ENCODE measurements at regions not wholly inside any gene's neighbourhood (a gene's known extent, or its start where the extent isn't known, plus 50 kb on each side); places are given as distances from the start of the nearest gene placed in this dataset.

- intact Hi-C loops (cut with DNase I; ENCODE audit: low total_unique reads) = no loop called here
These were observed 75.9 kb upstream of the ADAMTSL1 start for GRCh38 chr9:18398038-18398437.

DNA sequence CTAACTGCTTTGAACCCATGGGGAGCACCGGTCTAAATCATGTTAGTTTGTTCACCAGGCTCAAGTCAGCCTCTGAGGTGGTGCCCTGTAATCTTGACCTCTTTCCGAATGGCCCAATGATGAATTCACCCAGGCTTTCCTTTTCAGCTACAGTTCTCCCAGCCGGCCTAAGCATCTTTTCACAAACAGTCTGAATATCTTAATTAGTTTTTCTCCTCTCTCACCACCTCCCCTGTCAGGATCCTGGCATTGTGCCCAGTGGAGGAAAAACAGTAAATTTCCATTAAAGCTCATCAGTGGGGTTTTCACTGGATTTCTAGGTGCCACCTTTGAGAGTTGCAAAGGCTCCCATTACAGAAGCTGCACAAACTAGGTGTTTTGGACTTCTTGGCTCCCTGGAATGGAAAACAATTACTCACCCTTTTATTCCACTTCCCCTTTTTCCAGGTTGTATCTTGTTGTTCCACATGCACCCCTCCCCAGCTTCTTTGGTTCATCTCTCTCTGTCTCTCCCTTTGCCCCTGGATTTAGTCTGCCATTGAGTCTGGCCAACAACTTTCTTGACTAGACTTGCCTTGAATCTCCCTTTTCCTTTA, 69.4 kb upstream of the ADAMTSL1 start:
- H3K27me3 ChIP-seq = no peaks in the 10 kb centered on the region
- no peaks in the 10 kb centered on the region for H3K4me1 ChIP-seq
- no peak for TF ChIP-seq POLR2AphosphoS5 (IDR thresholded peaks at IDR 0.05)
- no peak for TF ChIP-seq POLR2A (IDR thresholded peaks at IDR 0.05)
- TF ChIP-seq, protein P1, sequence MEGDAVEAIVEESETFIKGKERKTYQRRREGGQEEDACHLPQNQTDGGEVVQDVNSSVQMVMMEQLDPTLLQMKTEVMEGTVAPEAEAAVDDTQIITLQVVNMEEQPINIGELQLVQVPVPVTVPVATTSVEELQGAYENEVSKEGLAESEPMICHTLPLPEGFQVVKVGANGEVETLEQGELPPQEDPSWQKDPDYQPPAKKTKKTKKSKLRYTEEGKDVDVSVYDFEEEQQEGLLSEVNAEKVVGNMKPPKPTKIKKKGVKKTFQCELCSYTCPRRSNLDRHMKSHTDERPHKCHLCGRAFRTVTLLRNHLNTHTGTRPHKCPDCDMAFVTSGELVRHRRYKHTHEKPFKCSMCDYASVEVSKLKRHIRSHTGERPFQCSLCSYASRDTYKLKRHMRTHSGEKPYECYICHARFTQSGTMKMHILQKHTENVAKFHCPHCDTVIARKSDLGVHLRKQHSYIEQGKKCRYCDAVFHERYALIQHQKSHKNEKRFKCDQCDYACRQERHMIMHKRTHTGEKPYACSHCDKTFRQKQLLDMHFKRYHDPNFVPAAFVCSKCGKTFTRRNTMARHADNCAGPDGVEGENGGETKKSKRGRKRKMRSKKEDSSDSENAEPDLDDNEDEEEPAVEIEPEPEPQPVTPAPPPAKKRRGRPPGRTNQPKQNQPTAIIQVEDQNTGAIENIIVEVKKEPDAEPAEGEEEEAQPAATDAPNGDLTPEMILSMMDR (IDR thresholded peaks at IDR 0.05) = no peak
- intact Hi-C loops (cut with DNase I; ENCODE audit: low total_unique reads) = no loop called here
- H3K36me3 ChIP-seq = no peaks in the 10 kb centered on the region
- H3K27ac ChIP-seq = no peak overlapping the region
- no peaks in the 10 kb centered on the region for H3K9me3 ChIP-seq
- H3K4me3 ChIP-seq = no peak overlapping the region
- no peak for DNase-seq (ENCODE audit: low spot score in 2 of 2)

More at GRCh38 chr9:18398038-18398437, 75.9 kb upstream of the ADAMTSL1 start:
- no peak for DNase-seq (ENCODE audit: low spot score in 2 of 2)
- peaks cover 0 to 8% of the 10 kb centered on the region in 2 donors for H3K4me1 ChIP-seq
- H3K27ac ChIP-seq = no peak overlapping the region
- H3K9me3 ChIP-seq = no peaks in the 10 kb centered on the region
- no peak overlapping the region for H3K4me3 ChIP-seq
- H3K27me3 ChIP-seq = no peaks in the 10 kb centered on the region
- no peak for TF ChIP-seq POLR2A (IDR thresholded peaks at IDR 0.05)
- TF ChIP-seq, protein P1 (IDR thresholded peaks at IDR 0.05) = no peak
- no peak for TF ChIP-seq POLR2AphosphoS5 (IDR thresholded peaks at IDR 0.05)
- H3K36me3 ChIP-seq = no peaks in the 10 kb centered on the region

DNA sequence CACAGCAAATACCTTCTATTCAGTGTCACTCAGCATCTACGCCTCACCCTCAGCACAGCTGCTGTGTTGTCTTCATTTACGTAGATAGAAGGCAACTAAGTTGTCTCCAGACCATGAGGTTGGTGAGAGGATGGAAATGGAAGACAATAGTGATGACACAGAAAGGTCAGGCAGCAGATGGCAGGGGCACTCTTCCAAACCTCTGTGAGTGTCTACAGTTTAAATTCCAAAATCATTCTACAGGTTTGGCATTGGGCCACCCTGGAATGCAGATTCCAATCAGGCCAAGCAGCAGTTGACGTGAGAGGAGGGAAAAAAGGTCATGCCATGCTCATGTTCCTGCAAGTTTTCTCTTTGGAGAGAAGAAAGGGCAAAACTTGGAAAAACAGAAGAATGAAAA, 68.7 kb upstream of the ADAMTSL1 start:
- DNase-seq (ENCODE audit: low spot score in 2 of 2) = peak in 1 of 2 donors; percentile 31
- no peaks in the 10 kb centered on the region for H3K4me1 ChIP-seq
- no peak overlapping the region for H3K27ac ChIP-seq
- H3K27me3 ChIP-seq = no peaks in the 10 kb centered on the region
- H3K36me3 ChIP-seq = no peaks in the 10 kb centered on the region
- TF ChIP-seq POLR2AphosphoS5 (IDR thresholded peaks at IDR 0.05) (no peak), POLR2A (IDR thresholded peaks at IDR 0.05) (no peak)
- TF ChIP-seq, protein P1 (IDR thresholded peaks at IDR 0.05) = no peak
- intact Hi-C loops (cut with DNase I; ENCODE audit: low total_unique reads) = no loop called here
- no peaks in the 10 kb centered on the region for H3K9me3 ChIP-seq
- H3K4me3 ChIP-seq = no peak overlapping the region

DNA sequence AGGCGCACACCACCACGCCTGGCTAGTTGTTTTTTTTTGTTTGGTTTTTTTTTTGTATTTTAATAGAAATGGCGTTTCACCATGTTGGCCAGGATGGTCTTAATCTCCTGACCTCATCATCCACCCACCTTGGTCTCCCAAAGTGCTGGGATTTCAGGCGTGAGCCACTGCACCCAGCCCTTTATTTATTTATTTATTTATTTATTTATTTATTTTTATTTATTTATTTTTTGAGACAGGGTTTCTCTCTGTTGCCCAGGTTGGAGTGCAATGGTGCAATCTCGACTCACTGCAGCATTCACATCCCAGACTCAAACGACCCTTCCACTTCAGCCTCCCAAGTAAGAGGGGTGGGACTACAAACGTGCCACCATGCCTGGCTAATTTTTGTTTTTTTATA, 63.0 kb upstream of the ADAMTSL1 start:
- H3K27ac ChIP-seq = no peak overlapping the region
- H3K4me3 ChIP-seq = no peak overlapping the region
- H3K9me3 ChIP-seq = no peaks in the 10 kb centered on the region
- DNase-seq (ENCODE audit: low spot score in 2 of 2) = no peak
- intact Hi-C loops (cut with DNase I; ENCODE audit: low total_unique reads) = no loop called here
- TF ChIP-seq, protein P1 (IDR thresholded peaks at IDR 0.05) = no peak
- TF ChIP-seq POLR2A (IDR thresholded peaks at IDR 0.05) (no peak), POLR2AphosphoS5 (IDR thresholded peaks at IDR 0.05) (no peak)
- H3K4me1 ChIP-seq = no peaks in the 10 kb centered on the region
- H3K27me3 ChIP-seq = no peaks in the 10 kb centered on the region
- H3K36me3 ChIP-seq = no peaks in the 10 kb centered on the region

DNA sequence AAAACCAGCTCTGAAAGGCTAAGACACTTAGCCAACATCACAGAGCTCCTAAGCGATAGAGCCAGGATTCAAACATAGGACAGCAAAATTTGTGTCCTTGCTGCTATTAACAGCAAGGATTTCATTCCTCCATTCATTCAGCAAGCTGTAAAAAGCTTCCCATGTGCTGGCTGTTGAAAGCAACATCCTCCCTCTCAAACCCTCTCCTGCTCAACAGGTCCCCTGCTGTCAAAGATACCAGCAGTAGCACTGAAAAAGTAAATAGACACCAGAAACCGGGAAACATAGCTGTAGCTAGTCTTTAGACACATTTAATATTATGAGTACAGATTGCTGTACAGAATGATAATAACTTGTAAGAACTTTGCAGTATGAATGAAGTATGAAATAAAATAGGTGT, 52.6 kb upstream of the ADAMTSL1 start:
- Histone ChIP-seq H3K4me3 (no peak overlapping the region), H3K4me1 (no peaks in the 10 kb centered on the region), H3K9me3 (no peaks in the 10 kb centered on the region), H3K36me3 (no peaks in the 10 kb centered on the region), H3K27ac (no peak overlapping the region), H3K27me3 (no peaks in the 10 kb centered on the region)
- no peak for TF ChIP-seq POLR2A (IDR thresholded peaks at IDR 0.05)
- TF ChIP-seq POLR2AphosphoS5 (IDR thresholded peaks at IDR 0.05) = no peak
- TF ChIP-seq, protein P1 (IDR thresholded peaks at IDR 0.05) = no peak
- no peak for DNase-seq (ENCODE audit: low spot score in 2 of 2)
- intact Hi-C loops (cut with DNase I; ENCODE audit: low total_unique reads) = no loop called here
